Neuronal stem cell (in vitro differentiated cells): ENCODE measurements at regions not wholly inside any gene's neighbourhood (a gene's known extent, or its start where the extent isn't known, plus 50 kb on each side); places are given as distances from the start of the nearest gene placed in this dataset.
"Not testable (repeated sequence)": the region's sequence is repeated elsewhere in the genome, so short reads cannot be mapped to it uniquely, and the experiment has no call there.

ENCODE experiments used
- DNase-seq: peaks from one replicate; pipeline ENCODE4 v3.0.0-alpha.2; 2013; ENCODE audit warnings: low spot score
- H2AFZ ChIP-seq: one replicate; pipeline ENCODE4 v1.6.1; 2013; ENCODE audit warnings: mild to moderate bottlenecking, low read length, inconsistent platforms
- H2AK5ac ChIP-seq: 2 replicates; pipeline ENCODE4 v1.6.1; 2013; ENCODE audit warnings: low read depth, mild to moderate bottlenecking, inconsistent platforms, low read length, moderate library complexity, mixed read lengths
- H2BK120ac ChIP-seq: 2 replicates; pipeline ENCODE4 v1.6.1; 2013; ENCODE audit warnings: low read depth, mild to moderate bottlenecking, inconsistent platforms, low read length, moderate library complexity, mixed read lengths
- H2BK12ac ChIP-seq: one replicate; pipeline ENCODE4 v1.6.1; 2013; ENCODE audit warnings: low read length, inconsistent platforms
- H2BK15ac ChIP-seq: 2 replicates; pipeline ENCODE4 v1.6.1; 2013; ENCODE audit warnings: mild to moderate bottlenecking, low read length, inconsistent platforms, mixed read lengths
- H2BK5ac ChIP-seq: one replicate; pipeline ENCODE4 v1.6.1; 2013; ENCODE audit warnings: inconsistent platforms, mild to moderate bottlenecking, low read length, moderate library complexity
- H3K14ac ChIP-seq: one replicate; pipeline ENCODE4 v1.6.1; 2013; ENCODE audit warnings: low read length, inconsistent platforms
- H3K18ac ChIP-seq: 2 replicates; pipeline ENCODE4 v1.6.1; 2013; ENCODE audit warnings: low read length, inconsistent platforms
- H3K23ac ChIP-seq: 2 replicates; pipeline ENCODE4 v1.6.1; 2013; ENCODE audit warnings: low read depth, mild to moderate bottlenecking, mixed read lengths, low read length, inconsistent platforms; ENCODE audit not compliant: poor library complexity
- H3K27ac ChIP-seq: replicated peaks from 3 replicates; pipeline ENCODE4 v1.5.1; 2013; ENCODE audit warnings: low read length, inconsistent platforms
- H3K27me3 ChIP-seq, 3 experiments: 2 replicates each; pipeline ENCODE4 v1.6.1; 2013; ENCODE audit warnings: low read length in 3 of 3, mild to moderate bottlenecking in 2 of 3, inconsistent platforms in 1 of 3, low read depth in 1 of 3, mixed read lengths in 1 of 3, moderate library complexity in 1 of 3; ENCODE audit not compliant: control insufficient read depth in 3 of 3, insufficient read depth in 3 of 3
- H3K36me3 ChIP-seq, 2 donors: replicated peaks in 1 of 2; 2 replicates each; pipeline ENCODE4 v1.6.1; 2013; ENCODE audit warnings: low read length in 2 of 2; ENCODE audit not compliant: control insufficient read depth in 2 of 2, insufficient read depth in 2 of 2
- H3K4ac ChIP-seq: 2 replicates; pipeline ENCODE4 v1.6.1; 2013; ENCODE audit warnings: inconsistent platforms, mild to moderate bottlenecking, low read length, moderate library complexity
- H3K4me1 ChIP-seq, 2 donors: 1 replicate in 1 of 2; 2 replicates in 1 of 2; pipeline ENCODE4 v1.6.1; 2013; ENCODE audit warnings: low read length in 2 of 2, low read depth in 1 of 2; ENCODE audit not compliant: control insufficient read depth in 2 of 2, insufficient read depth in 1 of 2
- H3K4me2 ChIP-seq: one replicate; pipeline ENCODE4 v1.6.1; 2013; ENCODE audit warnings: mild to moderate bottlenecking, low read length, inconsistent platforms; ENCODE audit not compliant: insufficient read depth, poor library complexity, severe bottlenecking
- H3K4me3 ChIP-seq, 2 donors: 2 replicates each; pipeline ENCODE4 v1.5.1; 2013; ENCODE audit warnings: low read length in 2 of 2, mild to moderate bottlenecking in 2 of 2, inconsistent platforms in 1 of 2, moderate library complexity in 1 of 2
- H3K79me1 ChIP-seq: one replicate; pipeline ENCODE4 v1.6.1; 2013; ENCODE audit warnings: low read depth, mild to moderate bottlenecking, inconsistent platforms, low read length, moderate library complexity
- H3K9ac ChIP-seq: one replicate; pipeline ENCODE4 v1.6.1; 2013; ENCODE audit warnings: mild to moderate bottlenecking, low read depth, low read length, inconsistent platforms; ENCODE audit not compliant: poor library complexity
- H3K9me3 ChIP-seq, 2 donors: replicated peaks in 1 of 2; 2 replicates each; pipeline versions ENCODE3 to v1.6.1; 2013; ENCODE audit warnings: low read length in 2 of 2, mild to moderate bottlenecking in 2 of 2, inconsistent platforms in 1 of 2, low read depth in 1 of 2, mixed read lengths in 1 of 2, moderate library complexity in 1 of 2; ENCODE audit not compliant: control insufficient read depth in 2 of 2, insufficient read depth in 1 of 2
- H4K8ac ChIP-seq: one replicate; pipeline ENCODE4 v1.6.1; 2013; ENCODE audit warnings: low read depth, mild to moderate bottlenecking, inconsistent platforms, low read length, moderate library complexity
- H4K91ac ChIP-seq: one replicate; pipeline ENCODE4 v1.6.1; 2013; ENCODE audit warnings: low read length, low read depth, mild to moderate bottlenecking, inconsistent platforms; ENCODE audit not compliant: poor library complexity
- WGBS, 2 donors: extraction: QIAGEN DNeasy Blood & Tissue Kit; methylation state at CpG; one replicate each; pipeline ENCODE4 v1.1.7; 2013; ENCODE audit warnings: missing lambda C conversion rate in 2 of 2, mixed read lengths in 1 of 2; ENCODE audit not compliant: insufficient read length in 2 of 2, insufficient replicate concordance in 1 of 2; ENCODE audit errors: extremely low coverage in 2 of 2; 5-methylcytosine and 5-hydroxymethylcytosine counted together

DNA sequence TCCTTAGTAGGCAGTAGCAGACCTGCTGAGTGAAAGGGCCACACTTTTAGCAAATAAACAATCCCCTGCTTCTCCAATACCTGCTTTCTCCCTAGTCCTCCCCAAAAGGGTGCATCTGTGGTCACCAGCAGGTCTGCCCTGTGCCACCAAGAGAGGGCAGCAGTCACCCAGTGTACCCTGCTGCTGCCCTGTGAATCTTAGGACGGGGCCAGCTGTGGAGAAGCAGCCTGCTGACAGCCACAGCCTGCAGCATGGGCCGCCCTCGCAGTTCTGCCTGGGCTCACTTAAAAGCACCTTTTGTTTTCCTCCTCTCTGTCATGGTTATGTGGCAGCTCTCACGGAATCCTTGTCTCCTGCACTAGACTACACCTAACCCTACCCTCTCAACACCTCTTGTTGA, 85.4 kb upstream of the DRD5 start:
- H2BK15ac ChIP-seq, H3K4me1 ChIP-seq, H3K9me3 ChIP-seq, H4K91ac ChIP-seq, H2BK12ac ChIP-seq, H4K8ac ChIP-seq, H3K36me3 ChIP-seq, H3K4me2 ChIP-seq, H3K27me3 ChIP-seq, H3K14ac ChIP-seq, H2BK120ac ChIP-seq, H3K4me3 ChIP-seq, H2BK5ac ChIP-seq, H3K18ac ChIP-seq, H3K4ac ChIP-seq, H3K23ac ChIP-seq, H3K79me1 ChIP-seq, DNase-seq, H3K9ac ChIP-seq, H2AFZ ChIP-seq, H2AK5ac ChIP-seq, H3K27ac ChIP-seq: not testable (repeated sequence)
- no CpG with 5 or more reads among the region's 4 CpGs for WGBS, 2 donors

DNA sequence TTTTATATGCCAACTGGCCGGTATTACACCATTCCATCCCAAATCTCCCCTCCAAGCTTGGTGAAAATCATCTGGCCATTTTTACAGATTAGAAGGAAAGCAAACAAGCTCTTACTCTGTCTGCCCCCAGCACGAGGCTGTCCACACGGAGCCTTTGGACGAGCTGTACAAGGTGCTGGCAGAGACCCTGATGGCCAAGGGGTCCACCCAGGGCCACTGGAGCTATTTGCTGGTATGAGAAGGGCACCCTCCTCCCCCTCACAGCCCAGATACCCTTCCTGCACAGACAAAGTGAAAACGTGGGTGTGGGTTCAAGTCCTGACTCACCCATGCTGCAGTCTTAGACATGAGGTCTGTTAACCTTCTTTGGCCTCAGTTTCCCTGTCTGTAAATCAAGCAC, 84.9 kb upstream of the DRD5 start:
- H2AFZ ChIP-seq, H3K4ac ChIP-seq, H3K27ac ChIP-seq, H3K36me3 ChIP-seq, DNase-seq, H3K27me3 ChIP-seq, H3K9me3 ChIP-seq, H3K4me2 ChIP-seq, H3K18ac ChIP-seq, H2AK5ac ChIP-seq, H2BK12ac ChIP-seq, H3K4me3 ChIP-seq, H3K4me1 ChIP-seq, H4K91ac ChIP-seq, H3K14ac ChIP-seq, H3K23ac ChIP-seq, H2BK5ac ChIP-seq, H3K9ac ChIP-seq, H2BK120ac ChIP-seq, H3K79me1 ChIP-seq, H2BK15ac ChIP-seq: not testable (repeated sequence)
- WGBS, 2 donors, result no CpG with 5 or more reads among the region's 5 CpGs
- peak overlapping the region; percentile 17 for H4K8ac ChIP-seq

DNA sequence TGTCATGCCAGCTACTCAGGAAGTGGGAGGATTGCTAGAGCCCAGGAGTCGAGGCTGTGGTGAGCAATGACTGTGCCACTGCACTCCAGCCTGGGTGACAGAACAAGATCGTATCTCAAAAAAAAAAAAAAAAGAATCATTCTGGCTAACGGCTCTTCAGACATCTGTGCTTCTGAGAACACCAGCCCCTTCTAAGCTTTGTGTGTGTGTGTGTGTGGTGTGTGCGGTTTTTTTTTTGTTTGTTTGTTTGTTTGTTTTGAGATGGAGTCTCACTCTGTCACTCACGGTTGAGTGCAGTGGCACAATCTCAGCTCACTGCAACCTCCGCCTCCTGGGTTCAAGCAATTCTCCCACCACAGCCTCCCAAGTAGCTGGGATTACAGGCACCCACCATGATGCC, 79.4 kb upstream of the DRD5 start:
- H2BK5ac ChIP-seq, H3K14ac ChIP-seq, H3K4me1 ChIP-seq, H2BK12ac ChIP-seq, DNase-seq, H2AFZ ChIP-seq, H3K4me3 ChIP-seq, H2BK15ac ChIP-seq, H4K8ac ChIP-seq, H3K9ac ChIP-seq, H3K4me2 ChIP-seq, H2AK5ac ChIP-seq, H3K23ac ChIP-seq, H2BK120ac ChIP-seq, H4K91ac ChIP-seq, H3K79me1 ChIP-seq, H3K9me3 ChIP-seq, H3K18ac ChIP-seq, H3K27ac ChIP-seq, H3K27me3 ChIP-seq, H3K4ac ChIP-seq, H3K36me3 ChIP-seq: not testable (repeated sequence)
- no CpG with 5 or more reads among the region's 6 CpGs for WGBS, 2 donors

DNA sequence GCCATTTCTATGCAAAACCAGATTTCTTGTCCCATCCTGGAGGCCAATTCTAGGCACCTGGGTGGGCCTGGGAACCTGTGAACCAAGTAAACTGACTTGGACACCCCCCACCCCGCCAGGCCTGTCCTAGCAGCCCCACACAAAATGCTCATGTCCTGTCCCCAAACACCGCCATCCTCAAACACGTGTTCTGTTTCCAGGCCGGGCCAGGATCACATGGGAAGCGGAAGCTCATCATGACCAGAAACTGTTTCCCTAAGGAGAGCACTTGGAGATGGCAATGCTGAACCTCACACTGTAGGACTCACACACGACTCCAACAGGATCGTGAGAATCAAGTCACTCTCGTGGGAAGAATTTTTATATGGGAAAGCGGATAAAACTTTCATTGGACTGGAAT, 78.7 kb upstream of the DRD5 start:
- H2BK120ac ChIP-seq, H2AFZ ChIP-seq, H2BK12ac ChIP-seq, DNase-seq, H3K14ac ChIP-seq, H3K27me3 ChIP-seq, H3K23ac ChIP-seq, H3K4me2 ChIP-seq, H2BK5ac ChIP-seq, H3K36me3 ChIP-seq, H3K27ac ChIP-seq, H4K8ac ChIP-seq, H3K4me3 ChIP-seq, H3K4ac ChIP-seq, H3K9me3 ChIP-seq, H3K9ac ChIP-seq, H3K18ac ChIP-seq, H2BK15ac ChIP-seq, H2AK5ac ChIP-seq, H3K4me1 ChIP-seq, H4K91ac ChIP-seq, H3K79me1 ChIP-seq: not testable (repeated sequence)
- no CpG with 5 or more reads among the region's 9 CpGs for WGBS, 2 donors
